Choroid plexus epithelial cell (primary cell): ENCODE measurements at regions not wholly inside any gene's neighbourhood (a gene's known extent, or its start where the extent isn't known, plus 50 kb on each side); places are given as distances from the start of the nearest gene placed in this dataset.
A peak's percentile ranks its signal among the peaks of the same experiment; 100 is the strongest.
"Not testable (repeated sequence)": the region's sequence is repeated elsewhere in the genome, so short reads cannot be mapped to it uniquely, and the experiment has no call there.

Source experiments
- DNase-seq: peaks from one replicate; pipeline ENCODE4 v3.0.0-alpha.2; 2010; ENCODE audit warnings: low read depth
- H3K4me3 ChIP-seq: 2 replicates; pipeline ENCODE4 v1.5.1; 2011; ENCODE audit warnings: low read depth, mild to moderate bottlenecking, control low read depth, low read length, moderate library complexity
- CTCF ChIP-seq: conservative IDR thresholded peaks from 2 replicates; pipeline ENCODE4 v1.5.1; 2011; ENCODE audit warnings: low read depth, mild to moderate bottlenecking, control low read depth, inconsistent platforms, low read length, moderate library complexity

- H3K4me3 ChIP-seq: no peak overlapping the region
- no peak for TF ChIP-seq CTCF
- no peak for DNase-seq
These were observed 188.0 kb upstream of the CCDC54 start for GRCh38 chr3:107189158-107189791.

GRCh38 chr3:107193116-107193515, 184.1 kb upstream of the CCDC54 start:
- no peak for DNase-seq
- H3K4me3 ChIP-seq: no peak overlapping the region

DNA sequence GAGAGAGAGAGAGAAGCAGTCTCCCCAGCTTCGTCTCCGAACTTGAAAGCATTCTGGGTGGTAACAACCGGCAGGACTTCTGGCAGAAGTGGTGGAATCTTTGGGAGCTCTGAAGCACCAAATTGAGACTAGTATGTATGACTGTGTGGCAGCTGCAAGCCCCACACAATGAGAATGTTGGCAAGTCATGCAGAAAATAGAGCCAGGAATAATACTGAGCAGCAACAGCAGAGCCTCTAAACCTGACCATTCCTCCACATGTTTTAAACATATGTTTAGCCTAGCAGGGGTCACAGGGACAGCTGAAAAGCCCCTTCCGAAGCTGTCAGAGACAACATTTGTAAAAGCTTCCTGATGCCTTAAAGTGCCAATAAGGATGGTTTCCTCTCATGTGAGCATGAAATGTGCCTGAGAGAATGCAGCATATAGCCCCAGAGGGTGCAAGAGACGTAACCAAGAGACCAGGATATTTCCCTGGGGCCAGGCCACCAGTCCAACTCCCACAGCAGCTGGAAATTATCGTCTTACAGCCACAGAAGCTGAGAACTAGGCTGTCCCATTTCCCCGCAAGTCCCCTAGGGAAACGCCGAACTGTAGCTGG, 178.6 kb upstream of the CCDC54 start:
- H3K4me3 ChIP-seq: no peak overlapping the region
- no peak for TF ChIP-seq CTCF
- peak; percentile 65 for DNase-seq

More at GRCh38 chr3:107193116-107193515, 184.1 kb upstream of the CCDC54 start:
- no peak for TF ChIP-seq CTCF

DNA sequence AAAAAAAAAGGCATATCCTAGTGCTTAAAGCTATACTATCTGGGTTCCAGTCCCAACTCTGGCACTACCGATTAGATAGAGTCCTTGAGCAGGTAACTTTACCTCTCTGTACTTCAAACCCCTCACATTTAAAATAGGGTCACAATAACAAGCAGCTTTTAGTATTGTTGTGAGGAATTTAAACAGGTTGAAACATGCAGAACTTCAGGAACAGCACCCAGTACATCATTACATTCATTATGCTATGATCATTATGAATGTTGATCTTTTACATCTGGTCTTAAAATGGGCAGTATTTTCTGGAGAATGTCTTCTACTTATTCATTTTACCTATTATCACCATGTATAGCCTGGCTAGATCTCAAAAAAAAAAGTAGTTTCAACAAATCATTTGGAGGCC, 176.1 kb upstream of the CCDC54 start:
- no peak for DNase-seq
- no peak overlapping the region for H3K4me3 ChIP-seq
- TF ChIP-seq CTCF: no peak

DNA sequence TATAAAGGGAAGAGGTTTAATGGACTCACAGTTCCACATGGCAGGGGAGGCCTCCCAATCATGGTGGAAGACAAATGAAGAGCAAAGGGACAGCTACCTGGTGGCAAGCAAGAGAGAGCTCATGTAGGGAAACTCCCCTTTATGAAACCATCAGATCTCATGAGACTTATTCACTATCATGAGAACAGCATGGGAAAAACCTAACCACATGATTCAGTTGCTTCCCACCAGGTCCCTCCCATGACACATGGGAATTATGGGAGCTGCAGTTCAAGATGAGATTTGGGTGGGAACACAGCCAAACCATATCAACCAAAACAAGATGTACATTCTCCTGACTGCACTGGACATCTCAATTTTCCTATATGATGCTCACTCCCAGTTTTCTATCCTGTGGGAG, 174.4 kb upstream of the CCDC54 start:
- not testable (repeated sequence) for H3K4me3 ChIP-seq, DNase-seq

DNA sequence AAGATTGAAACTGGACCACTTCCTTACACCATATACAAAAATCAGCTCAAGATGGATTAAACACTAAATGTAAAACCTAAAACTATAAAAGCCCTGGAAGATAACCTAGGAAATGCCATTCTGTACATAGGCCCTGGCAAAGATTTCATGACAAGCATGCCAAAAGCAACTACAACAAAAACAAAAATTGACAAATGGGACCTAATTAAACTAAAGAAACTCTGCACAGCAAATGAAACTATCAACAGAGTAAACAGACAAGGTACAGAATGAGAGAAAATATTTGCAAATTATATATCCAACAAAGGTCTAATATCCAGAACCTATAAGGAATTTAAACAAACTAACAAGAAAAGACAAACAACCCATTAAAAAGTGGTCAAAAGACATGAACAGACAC, 173.1 kb upstream of the CCDC54 start:
- DNase-seq: no peak
- no peak for TF ChIP-seq CTCF
- no peak overlapping the region for H3K4me3 ChIP-seq

GRCh38 chr3:107205358-107205757, 171.9 kb upstream of the CCDC54 start:
- no peak for TF ChIP-seq CTCF

More at GRCh38 chr3:107205358-107205757, 171.9 kb upstream of the CCDC54 start:
- no peak overlapping the region for H3K4me3 ChIP-seq
- DNase-seq: no peak
